GM12891 (cell line): ENCODE measurements at regions not wholly inside any gene's neighbourhood (a gene's known extent, or its start where the extent isn't known, plus 50 kb on each side); places are given as distances from the start of the nearest gene placed in this dataset.

Source experiments
- PAX5 ChIP-seq: IDR thresholded peaks from 2 replicates; pipeline ENCODE4 v1.6.1; 2011; ENCODE audit warnings: low read length, moderate library complexity, mild to moderate bottlenecking; ENCODE audit not compliant: insufficient read depth, severe bottlenecking
- POLR2A ChIP-seq: IDR thresholded peaks from 2 replicates; pipeline ENCODE4 v1.6.1; 2011; ENCODE audit warnings: low read depth, low read length, control low read depth
- POLR2AphosphoS5 ChIP-seq: IDR thresholded peaks from 2 replicates; pipeline ENCODE4 v1.6.1; 2011; ENCODE audit warnings: low read depth, low read length, control low read depth
- TAF1 ChIP-seq: IDR thresholded peaks from 2 replicates; pipeline ENCODE4 v1.6.1; 2011; ENCODE audit warnings: low read depth, low read length, control low read depth

DNA sequence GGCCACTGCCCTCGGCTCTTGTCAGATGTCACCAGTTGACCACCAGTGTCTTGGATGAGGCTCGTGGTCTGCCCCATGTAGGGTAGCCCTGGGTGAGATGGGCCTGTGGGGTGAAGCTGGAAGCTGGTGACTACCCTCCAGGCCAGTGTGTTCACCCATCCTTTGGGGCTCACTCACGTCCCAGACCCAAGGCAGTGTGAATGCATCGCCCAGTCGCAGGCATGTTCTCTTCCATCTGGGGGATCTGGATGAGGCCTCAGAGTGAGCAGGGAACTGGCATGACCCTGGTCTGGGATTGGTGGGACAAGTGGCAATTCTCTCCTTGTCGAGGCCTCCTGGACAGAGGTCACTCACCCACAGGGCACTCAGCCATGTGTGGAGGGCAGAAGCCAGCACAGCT lies 120.1 kb upstream of the PHACTR3 start:
- TF ChIP-seq POLR2A, result no peak
- TF ChIP-seq POLR2AphosphoS5, result no peak
- no peak for TF ChIP-seq TAF1
- TF ChIP-seq PAX5, result no peak
